OCI-LY1 (cell line): ENCODE measurements at regions not wholly inside any gene's neighbourhood (a gene's known extent, or its start where the extent isn't known, plus 50 kb on each side); places are given as distances from the start of the nearest gene placed in this dataset.

Experiments used
- H2AFZ ChIP-seq: fragments of 200-600 bp; sonication (generic), shearing (Covaris generic); 2 replicates; pipeline ENCODE4 v1.6.0; 2014; ENCODE audit warnings: antibody characterized with exemption, mild to moderate bottlenecking, low read length
- H3F3A ChIP-seq: fragments of 200-600 bp; sonication (generic), shearing (Covaris generic); 2 replicates; pipeline ENCODE4 v1.6.0; 2014; ENCODE audit warnings: mild to moderate bottlenecking, antibody characterized with exemption, low read length, moderate library complexity; ENCODE audit not compliant: insufficient read depth
- H3K27ac ChIP-seq: fragments of 200-600 bp; sonication (generic); 2 replicates; pipeline ENCODE4 v1.5.1; 2014; ENCODE audit warnings: low read length, mixed run types, mild to moderate bottlenecking, low read depth; ENCODE audit not compliant: poor library complexity, severe bottlenecking
- H3K27me3 ChIP-seq: fragments of 200-600 bp; sonication (generic); 2 replicates; pipeline ENCODE4 v1.6.0; 2014; ENCODE audit warnings: antibody characterized with exemption, mild to moderate bottlenecking, low read length, moderate library complexity; ENCODE audit not compliant: insufficient read depth
- H3K36me3 ChIP-seq: fragments of 200-600 bp; sonication (generic); 2 replicates; pipeline ENCODE4 v1.6.1; 2014; ENCODE audit warnings: mild to moderate bottlenecking, antibody characterized with exemption, low read length, moderate library complexity, mixed read lengths; ENCODE audit not compliant: insufficient read depth
- H3K4me1 ChIP-seq: fragments of 200-600 bp; sonication (generic); 2 replicates; pipeline ENCODE4 v1.5.1; 2014; ENCODE audit warnings: mild to moderate bottlenecking, low read length, moderate library complexity; ENCODE audit not compliant: insufficient read depth, severe bottlenecking
- H3K4me2 ChIP-seq: fragments of 200-600 bp; sonication (generic), shearing (Covaris generic); 2 replicates; pipeline ENCODE4 v1.6.1; 2014; ENCODE audit warnings: low read length
- H3K4me3 ChIP-seq: fragments of 200-600 bp; sonication (generic); 2 replicates; pipeline ENCODE4 v1.5.1; 2014; ENCODE audit warnings: low read length, low read depth, mild to moderate bottlenecking, mixed read lengths; ENCODE audit not compliant: poor library complexity, severe bottlenecking
- H3K79me2 ChIP-seq: fragments of 200-600 bp; shearing (Covaris generic); 2 replicates; pipeline ENCODE4 v1.6.1; 2016; ENCODE audit warnings: mixed run types, low read length, mixed read lengths; ENCODE audit not compliant: insufficient read depth
- H3K9ac ChIP-seq: fragments of 200-600 bp; sonication (generic), shearing (Covaris generic); 2 replicates; pipeline ENCODE4 v1.6.1; 2014; ENCODE audit warnings: mild to moderate bottlenecking, low read length, mixed read lengths
- H3K9me2 ChIP-seq: fragments of 200-600 bp; sonication (generic), shearing (Covaris generic); 2 replicates; pipeline ENCODE4 v1.6.1; 2014; ENCODE audit warnings: low read depth, mild to moderate bottlenecking, low read length, mixed read lengths
- H3K9me3 ChIP-seq: fragments of 200-600 bp; shearing (Covaris generic); 2 replicates; pipeline ENCODE4 v1.6.1; 2014; ENCODE audit warnings: low read length, mixed read lengths
- H4K20me1 ChIP-seq: fragments of 200-600 bp; sonication (generic), shearing (Covaris generic); 2 replicates; pipeline ENCODE4 v1.6.0; 2016; ENCODE audit warnings: mild to moderate bottlenecking, low read length; ENCODE audit not compliant: insufficient read depth
- EZH2 ChIP-seq: fragments of 200-600 bp; sonication (generic), shearing (Covaris generic); IDR thresholded peaks from 2 replicates; pipeline ENCODE4 v1.8.0; 2017; ENCODE audit warnings: borderline replicate concordance, mixed run types, mild to moderate bottlenecking, antibody characterized with exemption, low read length, moderate library complexity, mixed read lengths
- TF ChIP-seq, protein P1 (sequence below): fragments of 200-600 bp; sonication (generic), shearing (Covaris generic); IDR thresholded peaks from 2 replicates; pipeline ENCODE4 v1.5.1; 2017; ENCODE audit warnings: mild to moderate bottlenecking, antibody characterized with exemption, low read length, moderate library complexity, mixed read lengths

DNA sequence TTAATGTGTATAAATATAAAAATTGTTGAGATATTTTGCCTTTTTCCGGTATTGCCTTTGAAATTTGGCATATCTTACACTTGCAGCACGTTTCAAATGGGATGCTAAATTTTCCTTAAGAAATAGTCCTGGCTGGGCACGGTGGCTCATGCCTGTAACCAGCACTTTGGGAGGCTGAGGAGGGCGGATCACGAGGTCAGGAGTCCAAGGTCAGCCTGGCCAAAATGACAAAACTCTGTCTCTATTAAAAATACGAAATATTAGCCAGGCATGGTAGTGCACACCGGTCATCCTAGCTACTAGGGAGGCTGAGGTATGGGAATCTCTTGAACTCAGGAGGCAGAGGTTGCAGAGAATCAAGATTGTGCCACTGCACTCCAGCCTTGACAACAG lies 220.2 kb downstream of the PTEN start:
- no peak overlapping the region for H2AFZ ChIP-seq
- no peaks in the 10 kb centered on the region for H3K4me1 ChIP-seq
- no peak overlapping the region for H3K4me2 ChIP-seq
- H3K4me3 ChIP-seq: no peak overlapping the region
- no peaks in the 10 kb centered on the region for H3K79me2 ChIP-seq
- H3K36me3 ChIP-seq: no peaks in the 10 kb centered on the region
- no peaks in the 10 kb centered on the region for H3K27me3 ChIP-seq
- no peak overlapping the region for H3K27ac ChIP-seq
- H3K9ac ChIP-seq: no peak overlapping the region
- no peaks in the 10 kb centered on the region for H3F3A ChIP-seq
- TF ChIP-seq, protein P1, sequence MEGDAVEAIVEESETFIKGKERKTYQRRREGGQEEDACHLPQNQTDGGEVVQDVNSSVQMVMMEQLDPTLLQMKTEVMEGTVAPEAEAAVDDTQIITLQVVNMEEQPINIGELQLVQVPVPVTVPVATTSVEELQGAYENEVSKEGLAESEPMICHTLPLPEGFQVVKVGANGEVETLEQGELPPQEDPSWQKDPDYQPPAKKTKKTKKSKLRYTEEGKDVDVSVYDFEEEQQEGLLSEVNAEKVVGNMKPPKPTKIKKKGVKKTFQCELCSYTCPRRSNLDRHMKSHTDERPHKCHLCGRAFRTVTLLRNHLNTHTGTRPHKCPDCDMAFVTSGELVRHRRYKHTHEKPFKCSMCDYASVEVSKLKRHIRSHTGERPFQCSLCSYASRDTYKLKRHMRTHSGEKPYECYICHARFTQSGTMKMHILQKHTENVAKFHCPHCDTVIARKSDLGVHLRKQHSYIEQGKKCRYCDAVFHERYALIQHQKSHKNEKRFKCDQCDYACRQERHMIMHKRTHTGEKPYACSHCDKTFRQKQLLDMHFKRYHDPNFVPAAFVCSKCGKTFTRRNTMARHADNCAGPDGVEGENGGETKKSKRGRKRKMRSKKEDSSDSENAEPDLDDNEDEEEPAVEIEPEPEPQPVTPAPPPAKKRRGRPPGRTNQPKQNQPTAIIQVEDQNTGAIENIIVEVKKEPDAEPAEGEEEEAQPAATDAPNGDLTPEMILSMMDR: no peak
- H3K9me3 ChIP-seq: no peaks in the 10 kb centered on the region
- H4K20me1 ChIP-seq: no peaks in the 10 kb centered on the region
- no peaks in the 10 kb centered on the region for H3K9me2 ChIP-seq

DNA sequence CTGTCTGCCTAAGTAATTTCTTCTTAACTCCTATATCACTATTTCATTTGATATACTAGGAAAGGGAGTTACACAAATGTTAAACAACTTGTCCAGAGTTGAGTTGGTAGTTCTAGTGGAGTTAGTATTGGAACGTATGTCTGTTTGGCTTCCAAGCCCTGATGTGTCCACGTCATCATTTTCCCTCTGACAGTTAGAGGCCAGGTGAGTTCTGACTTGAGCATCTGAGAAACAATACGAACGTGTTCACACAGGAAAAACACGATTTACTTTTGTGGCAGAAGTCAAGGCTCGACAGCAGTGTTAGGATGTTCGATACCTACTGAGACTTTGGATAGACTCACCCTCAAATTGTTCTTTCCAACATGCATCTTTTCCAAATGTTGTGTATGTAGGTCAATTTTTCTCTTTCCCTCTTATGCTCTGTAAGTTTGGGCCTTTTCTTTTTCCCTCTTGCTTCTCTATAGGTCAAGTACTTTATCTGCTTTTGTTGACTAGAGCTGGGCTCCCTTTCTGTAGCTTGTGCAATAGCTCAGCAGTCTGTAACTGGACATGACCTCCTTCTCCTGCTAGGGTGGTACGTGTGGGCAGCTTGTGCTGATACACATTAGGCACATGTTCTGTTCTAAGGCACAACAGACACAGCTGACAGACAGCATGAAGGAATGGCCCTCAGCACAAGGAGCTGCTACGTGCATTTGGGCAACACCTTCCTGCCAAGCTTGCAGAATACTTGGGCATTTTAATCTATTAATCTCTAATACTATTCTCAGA lies 222.9 kb downstream of the PTEN start:
- Histone ChIP-seq H3K27me3 (no peaks in the 10 kb centered on the region), H3K36me3 (no peaks in the 10 kb centered on the region), H3K4me3 (no peak overlapping the region), H3K9me2 (no peaks in the 10 kb centered on the region), H3K9me3 (no peaks in the 10 kb centered on the region), H3F3A (no peaks in the 10 kb centered on the region), H3K4me1 (no peaks in the 10 kb centered on the region), H3K9ac (no peak overlapping the region), H4K20me1 (no peaks in the 10 kb centered on the region), H2AFZ (no peak overlapping the region), H3K4me2 (no peak overlapping the region), H3K79me2 (no peaks in the 10 kb centered on the region), H3K27ac (no peak overlapping the region)
- TF ChIP-seq, protein P1: no peak
- no peak for TF ChIP-seq EZH2

DNA sequence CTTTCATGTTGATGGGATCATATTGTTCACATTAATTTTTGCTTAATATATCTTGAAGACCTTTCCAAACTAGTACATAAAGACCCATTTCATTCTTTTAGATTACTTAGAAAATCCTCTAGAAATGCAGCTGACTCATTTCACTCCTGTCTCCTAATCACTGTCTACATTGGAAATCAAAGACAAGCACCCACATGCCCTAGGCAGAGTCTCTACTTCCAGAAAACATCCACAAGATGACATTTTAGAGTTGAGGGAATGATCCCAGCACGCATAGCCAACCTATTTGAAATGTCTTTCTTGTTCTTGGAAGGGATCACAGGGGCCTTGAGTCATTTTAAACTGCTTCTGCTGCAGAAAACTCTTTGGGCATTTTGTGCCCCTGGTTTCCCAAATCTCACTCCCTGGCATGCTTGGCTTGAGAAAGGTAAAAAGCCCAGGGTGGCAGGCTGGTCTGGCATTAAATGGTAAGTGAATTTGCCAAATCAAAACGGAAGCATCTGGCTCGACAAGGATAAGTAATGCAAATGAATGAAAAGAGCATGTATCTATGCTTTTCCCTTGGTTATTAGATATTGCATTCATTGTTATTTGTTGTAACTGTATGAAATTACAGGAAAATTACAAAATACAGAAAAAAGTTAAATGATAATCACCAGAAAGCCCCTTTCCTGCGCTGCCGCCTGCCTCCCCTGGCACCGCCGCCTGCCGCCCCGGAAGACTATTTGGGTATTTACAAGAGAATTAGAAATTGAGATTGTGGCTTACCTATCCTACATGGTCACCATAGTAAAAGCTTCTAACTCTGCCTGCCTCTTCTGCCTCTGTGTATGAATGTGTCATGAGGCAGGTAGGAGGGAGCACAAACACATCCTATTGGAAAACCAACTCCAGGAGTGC lies 225.3 kb downstream of the PTEN start:
- Histone ChIP-seq H4K20me1 (no peaks in the 10 kb centered on the region), H3K27me3 (no peaks in the 10 kb centered on the region), H3F3A (no peaks in the 10 kb centered on the region), H3K4me2 (no peak overlapping the region), H3K27ac (no peak overlapping the region), H3K9me2 (no peaks in the 10 kb centered on the region), H3K4me1 (no peaks in the 10 kb centered on the region), H3K4me3 (no peak overlapping the region), H3K9me3 (no peaks in the 10 kb centered on the region), H3K79me2 (no peaks in the 10 kb centered on the region), H3K36me3 (no peaks in the 10 kb centered on the region), H3K9ac (no peak overlapping the region), H2AFZ (no peak overlapping the region)
- TF ChIP-seq, protein P1: no peak
- TF ChIP-seq EZH2: no peak
